GM21390 (cell line): ENCODE measurements at regions not wholly inside any gene's neighbourhood (a gene's known extent, or its start where the extent isn't known, plus 50 kb on each side); places are given as distances from the start of the nearest gene placed in this dataset.

Experiments used
- ATAC-seq: cut with Tn5 transposase; IDR thresholded peaks from one replicate; pipeline ENCODE4 v1.9.1; 2021; ENCODE audit not compliant: unreplicated experiment

- ATAC-seq = no peak
These were observed 279.3 kb downstream of the TMX3 start for GRCh38 chr18:68435581-68435980.

GRCh38 chr18:68431922-68432198 lies 283.0 kb downstream of the TMX3 start:
- ATAC-seq = no peak

GRCh38 chr18:68431111-68431921 lies 283.6 kb downstream of the TMX3 start:
- no peak for ATAC-seq

- no peak for ATAC-seq
These were observed 285.1 kb downstream of the TMX3 start for GRCh38 chr18:68429841-68430240.

- ATAC-seq = no peak
These were observed 285.8 kb downstream of the TMX3 start for GRCh38 chr18:68429111-68429510.

GRCh38 chr18:68428661-68429060 lies 286.2 kb downstream of the TMX3 start:
- no peak for ATAC-seq

GRCh38 chr18:68427951-68428401 lies 286.9 kb downstream of the TMX3 start:
- no peak for ATAC-seq

- ATAC-seq = no peak
These were observed 288.1 kb downstream of the TMX3 start for GRCh38 chr18:68426731-68427315.

- no peak for ATAC-seq
These were observed 296.0 kb downstream of the TMX3 start for GRCh38 chr18:68418881-68419280.

- no peak for ATAC-seq
These were observed 296.6 kb downstream of the TMX3 start for GRCh38 chr18:68418226-68418868.

GRCh38 chr18:68417826-68418225 lies 297.1 kb downstream of the TMX3 start:
- ATAC-seq = no peak

GRCh38 chr18:68417166-68417799 lies 297.6 kb downstream of the TMX3 start:
- no peak for ATAC-seq

GRCh38 chr18:68414407-68414806 lies 300.5 kb downstream of the TMX3 start:
- ATAC-seq = no peak

GRCh38 chr18:68409576-68409975 lies 305.3 kb downstream of the TMX3 start:
- ATAC-seq = no peak

- no peak for ATAC-seq
These were observed 308.1 kb downstream of the TMX3 start for GRCh38 chr18:68406761-68407160.

GRCh38 chr18:68402784-68403183 lies 312.1 kb downstream of the TMX3 start:
- no peak for ATAC-seq

GRCh38 chr18:68400889-68401288 lies 314.0 kb downstream of the TMX3 start:
- ATAC-seq = no peak

- no peak for ATAC-seq
These were observed 315.2 kb downstream of the TMX3 start for GRCh38 chr18:68399721-68400120.

- no peak for ATAC-seq
These were observed 317.5 kb downstream of the TMX3 start for GRCh38 chr18:68397241-68398035.

GRCh38 chr18:68394705-68395104 lies 320.2 kb downstream of the TMX3 start:
- no peak for ATAC-seq

GRCh38 chr18:68391801-68392200 lies 323.1 kb downstream of the TMX3 start:
- ATAC-seq = no peak
